ENCODE measurements at regions not wholly inside any gene's neighbourhood (a gene's known extent, or its start where the extent isn't known, plus 50 kb on each side); places are given as distances from the start of the nearest gene placed in this dataset.

DNA sequence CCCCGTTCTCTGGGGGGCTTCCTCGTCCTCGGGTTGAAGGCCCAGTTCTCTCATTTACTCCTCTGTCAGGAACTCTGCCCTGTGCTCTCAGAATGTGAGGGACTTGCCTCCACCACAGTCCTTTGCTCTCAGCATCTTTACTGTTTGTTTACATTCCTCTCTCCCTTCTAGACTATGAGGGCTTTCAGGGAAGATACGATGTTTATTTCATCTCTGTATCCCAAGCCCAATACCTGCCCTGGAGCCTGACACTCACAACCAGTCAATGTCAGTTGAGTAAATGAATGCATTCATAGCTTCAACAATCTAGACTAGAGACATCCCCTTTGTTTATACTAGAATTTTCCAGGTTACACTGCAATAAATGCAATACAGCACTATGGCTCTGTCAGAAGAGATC, 409.6 kb upstream of the CDH11 start:
- TF ChIP-seq, protein P1, sequence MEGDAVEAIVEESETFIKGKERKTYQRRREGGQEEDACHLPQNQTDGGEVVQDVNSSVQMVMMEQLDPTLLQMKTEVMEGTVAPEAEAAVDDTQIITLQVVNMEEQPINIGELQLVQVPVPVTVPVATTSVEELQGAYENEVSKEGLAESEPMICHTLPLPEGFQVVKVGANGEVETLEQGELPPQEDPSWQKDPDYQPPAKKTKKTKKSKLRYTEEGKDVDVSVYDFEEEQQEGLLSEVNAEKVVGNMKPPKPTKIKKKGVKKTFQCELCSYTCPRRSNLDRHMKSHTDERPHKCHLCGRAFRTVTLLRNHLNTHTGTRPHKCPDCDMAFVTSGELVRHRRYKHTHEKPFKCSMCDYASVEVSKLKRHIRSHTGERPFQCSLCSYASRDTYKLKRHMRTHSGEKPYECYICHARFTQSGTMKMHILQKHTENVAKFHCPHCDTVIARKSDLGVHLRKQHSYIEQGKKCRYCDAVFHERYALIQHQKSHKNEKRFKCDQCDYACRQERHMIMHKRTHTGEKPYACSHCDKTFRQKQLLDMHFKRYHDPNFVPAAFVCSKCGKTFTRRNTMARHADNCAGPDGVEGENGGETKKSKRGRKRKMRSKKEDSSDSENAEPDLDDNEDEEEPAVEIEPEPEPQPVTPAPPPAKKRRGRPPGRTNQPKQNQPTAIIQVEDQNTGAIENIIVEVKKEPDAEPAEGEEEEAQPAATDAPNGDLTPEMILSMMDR (IDR thresholded peaks at IDR 0.05) = no peak
- no peak for TF ChIP-seq EZH2 (IDR thresholded peaks at IDR 0.05; ENCODE audit: borderline replicate concordance, insufficient read depth, low read depth, low read length, poor library complexity, severe bottlenecking)
